DND-41 (cell line): ENCODE measurements at regions not wholly inside any gene's neighbourhood (a gene's known extent, or its start where the extent isn't known, plus 50 kb on each side); places are given as distances from the start of the nearest gene placed in this dataset.
A peak's percentile ranks its signal among the peaks of the same experiment; 100 is the strongest.

Experiments
- ATAC-seq: fragments of 200-7000 bp; cut with Tn5 transposase; 3 replicates; pipeline ENCODE4 v1.9.1; 2021; ENCODE audit warnings: low read depth; ENCODE audit not compliant: insufficient read depth
- DNase-seq: peaks from one replicate; pipeline ENCODE4 v3.0.0-alpha.2; 2020
- H2AFZ ChIP-seq: 2 replicates; pipeline ENCODE4 v1.6.0; 2012; ENCODE audit warnings: low read depth, low read length
- H3K27ac ChIP-seq: 2 replicates; pipeline ENCODE4 v1.5.1; 2012; ENCODE audit warnings: low read length, inconsistent platforms
- H3K27me3 ChIP-seq: fragments of 200-600 bp; sonication (generic); 2 replicates; pipeline ENCODE4 v1.6.0; 2012; ENCODE audit warnings: low read length, mild to moderate bottlenecking, inconsistent platforms; ENCODE audit not compliant: insufficient read depth, poor library complexity
- H3K36me3 ChIP-seq: 2 replicates; pipeline ENCODE4 v1.5.1; 2012; ENCODE audit warnings: low read length, inconsistent platforms; ENCODE audit not compliant: insufficient read depth
- H3K4me1 ChIP-seq: 2 replicates; pipeline ENCODE4 v1.5.1; 2012; ENCODE audit warnings: mild to moderate bottlenecking, low read length; ENCODE audit not compliant: insufficient read depth
- H3K4me2 ChIP-seq: 2 replicates; pipeline ENCODE4 v1.6.0; 2012; ENCODE audit warnings: mild to moderate bottlenecking, moderate library complexity, low read length, inconsistent platforms; ENCODE audit not compliant: insufficient read depth
- H3K4me3 ChIP-seq, 2 experiments: fragments of 200-600 bp in 1 of 2; shearing (Covaris generic) in 1 of 2; 2 replicates each; pipeline ENCODE4 v1.5.1; 2012 to 2016; ENCODE audit warnings: inconsistent platforms in 2 of 2, low read length in 2 of 2, mild to moderate bottlenecking in 2 of 2, low read depth in 1 of 2, moderate library complexity in 1 of 2
- H3K79me2 ChIP-seq: 2 replicates; pipeline ENCODE4 v1.6.0; 2012; ENCODE audit warnings: low read length, inconsistent platforms; ENCODE audit not compliant: insufficient read depth
- H3K9ac ChIP-seq: 2 replicates; pipeline ENCODE4 v1.6.0; 2012; ENCODE audit warnings: low read depth, mild to moderate bottlenecking, inconsistent platforms, low read length, moderate library complexity
- H3K9me3 ChIP-seq: 2 replicates; pipeline ENCODE4 v1.5.1; 2012; ENCODE audit warnings: low read length, moderate library complexity, mild to moderate bottlenecking, inconsistent platforms; ENCODE audit not compliant: insufficient read depth, severe bottlenecking
- H4K20me1 ChIP-seq: 2 replicates; pipeline ENCODE4 v1.6.0; 2012; ENCODE audit warnings: low read length; ENCODE audit not compliant: insufficient read depth
- CTCF ChIP-seq: IDR thresholded peaks from 2 replicates; pipeline ENCODE4 v1.5.1; 2012; ENCODE audit warnings: borderline replicate concordance, low read length, moderate library complexity, mild to moderate bottlenecking; ENCODE audit not compliant: poor library complexity, severe bottlenecking; ENCODE audit errors: extremely low read depth
- EZH2 ChIP-seq: IDR thresholded peaks from 3 replicates; pipeline ENCODE4 v1.6.1; 2012; ENCODE audit warnings: borderline replicate concordance, low read depth, mild to moderate bottlenecking, moderate library complexity, low read length, inconsistent platforms; ENCODE audit not compliant: severe bottlenecking

GRCh38 chr10:85545874-85546273, 820.7 kb downstream of the GRID1 start:
- Histone ChIP-seq H4K20me1 (no peaks in the 10 kb centered on the region), H3K27ac (no peak overlapping the region), H3K4me2 (no peak overlapping the region), H3K27me3 (peaks cover 3% of the 10 kb centered on the region), H3K36me3 (no peaks in the 10 kb centered on the region), H3K4me3 (no peak overlapping the region), H3K9ac (no peak overlapping the region), H3K79me2 (no peaks in the 10 kb centered on the region), H3K4me1 (no peaks in the 10 kb centered on the region), H3K9me3 (no peaks in the 10 kb centered on the region), H2AFZ (no peak overlapping the region)
- TF ChIP-seq EZH2 (no peak), CTCF (no peak)
- 0 out of 3 replicates have a peak, but pooled peaks have one; percentile 42 for ATAC-seq
- no peak for DNase-seq

- Histone ChIP-seq H3K4me3 (no peak overlapping the region), H3K9me3 (no peaks in the 10 kb centered on the region), H3K4me1 (no peaks in the 10 kb centered on the region), H2AFZ (no peak overlapping the region), H3K79me2 (no peaks in the 10 kb centered on the region), H3K36me3 (no peaks in the 10 kb centered on the region), H3K27me3 (peaks cover 3% of the 10 kb centered on the region), H3K9ac (no peak overlapping the region), H3K4me2 (no peak overlapping the region), H3K27ac (no peak overlapping the region), H4K20me1 (no peaks in the 10 kb centered on the region)
- DNase-seq (no peak), ATAC-seq (no peak)
- TF ChIP-seq EZH2 (no peak), CTCF (no peak)
Observed at GRCh38 chr10:85547460-85548023, 819.1 kb downstream of the GRID1 start.

GRCh38 chr10:85548034-85548433, 818.6 kb downstream of the GRID1 start:
- Histone ChIP-seq H3K79me2 (no peaks in the 10 kb centered on the region), H2AFZ (no peak overlapping the region), H3K27me3 (peaks cover 3% of the 10 kb centered on the region), H4K20me1 (no peaks in the 10 kb centered on the region), H3K9ac (no peak overlapping the region), H3K4me2 (no peak overlapping the region), H3K9me3 (no peaks in the 10 kb centered on the region), H3K4me1 (no peaks in the 10 kb centered on the region), H3K36me3 (no peaks in the 10 kb centered on the region), H3K4me3 (no peak overlapping the region), H3K27ac (no peak overlapping the region)
- TF ChIP-seq EZH2 (no peak), CTCF (peak; percentile 57)
- ATAC-seq (peak; percentile 68; the same call in 2 of the 3 replicates), DNase-seq (peak; percentile 39)
